DND-41 (cell line): ENCODE measurements at regions not wholly inside any gene's neighbourhood (a gene's known extent, or its start where the extent isn't known, plus 50 kb on each side); places are given as distances from the start of the nearest gene placed in this dataset.

Source experiments
- EZH2 ChIP-seq: IDR thresholded peaks from 3 replicates; pipeline ENCODE4 v1.6.1; 2012; ENCODE audit warnings: borderline replicate concordance, low read depth, mild to moderate bottlenecking, moderate library complexity, low read length, inconsistent platforms; ENCODE audit not compliant: severe bottlenecking
- TF ChIP-seq, protein P1 (sequence below): IDR thresholded peaks from 2 replicates; pipeline ENCODE4 v1.5.1; 2012; ENCODE audit warnings: borderline replicate concordance, low read length, moderate library complexity, mild to moderate bottlenecking; ENCODE audit not compliant: poor library complexity, severe bottlenecking; ENCODE audit errors: extremely low read depth

DNA sequence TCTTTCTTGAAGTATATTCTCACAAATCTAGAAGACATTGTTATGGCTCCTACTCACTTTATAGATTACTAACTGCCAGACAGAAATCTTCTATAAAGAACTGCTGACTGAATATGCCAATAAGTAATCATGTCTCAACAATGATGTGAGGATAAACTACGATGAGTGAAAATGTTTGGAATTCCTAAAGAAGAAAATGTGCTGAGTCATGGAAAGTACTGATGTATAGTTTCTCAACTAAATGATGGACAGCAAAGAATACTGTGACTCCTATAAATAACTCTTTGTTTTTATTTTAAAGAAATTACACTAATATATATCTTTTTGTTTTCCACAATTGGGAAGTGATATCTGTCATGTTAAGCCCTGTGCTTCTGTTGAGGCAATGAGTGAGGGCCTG is 232.9 kb downstream of the LNPK start:
- no peak for TF ChIP-seq EZH2
- TF ChIP-seq, protein P1, sequence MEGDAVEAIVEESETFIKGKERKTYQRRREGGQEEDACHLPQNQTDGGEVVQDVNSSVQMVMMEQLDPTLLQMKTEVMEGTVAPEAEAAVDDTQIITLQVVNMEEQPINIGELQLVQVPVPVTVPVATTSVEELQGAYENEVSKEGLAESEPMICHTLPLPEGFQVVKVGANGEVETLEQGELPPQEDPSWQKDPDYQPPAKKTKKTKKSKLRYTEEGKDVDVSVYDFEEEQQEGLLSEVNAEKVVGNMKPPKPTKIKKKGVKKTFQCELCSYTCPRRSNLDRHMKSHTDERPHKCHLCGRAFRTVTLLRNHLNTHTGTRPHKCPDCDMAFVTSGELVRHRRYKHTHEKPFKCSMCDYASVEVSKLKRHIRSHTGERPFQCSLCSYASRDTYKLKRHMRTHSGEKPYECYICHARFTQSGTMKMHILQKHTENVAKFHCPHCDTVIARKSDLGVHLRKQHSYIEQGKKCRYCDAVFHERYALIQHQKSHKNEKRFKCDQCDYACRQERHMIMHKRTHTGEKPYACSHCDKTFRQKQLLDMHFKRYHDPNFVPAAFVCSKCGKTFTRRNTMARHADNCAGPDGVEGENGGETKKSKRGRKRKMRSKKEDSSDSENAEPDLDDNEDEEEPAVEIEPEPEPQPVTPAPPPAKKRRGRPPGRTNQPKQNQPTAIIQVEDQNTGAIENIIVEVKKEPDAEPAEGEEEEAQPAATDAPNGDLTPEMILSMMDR, result no peak
